HG03354 (cell line): ENCODE measurements at regions not wholly inside any gene's neighbourhood (a gene's known extent, or its start where the extent isn't known, plus 50 kb on each side); places are given as distances from the start of the nearest gene placed in this dataset.

Experiments
- ATAC-seq: cut with Tn5 transposase; IDR thresholded peaks from one replicate; pipeline ENCODE4 v1.9.1; 2021; ENCODE audit warnings: mild to moderate bottlenecking; ENCODE audit not compliant: unreplicated experiment, poor library complexity, severe bottlenecking

DNA sequence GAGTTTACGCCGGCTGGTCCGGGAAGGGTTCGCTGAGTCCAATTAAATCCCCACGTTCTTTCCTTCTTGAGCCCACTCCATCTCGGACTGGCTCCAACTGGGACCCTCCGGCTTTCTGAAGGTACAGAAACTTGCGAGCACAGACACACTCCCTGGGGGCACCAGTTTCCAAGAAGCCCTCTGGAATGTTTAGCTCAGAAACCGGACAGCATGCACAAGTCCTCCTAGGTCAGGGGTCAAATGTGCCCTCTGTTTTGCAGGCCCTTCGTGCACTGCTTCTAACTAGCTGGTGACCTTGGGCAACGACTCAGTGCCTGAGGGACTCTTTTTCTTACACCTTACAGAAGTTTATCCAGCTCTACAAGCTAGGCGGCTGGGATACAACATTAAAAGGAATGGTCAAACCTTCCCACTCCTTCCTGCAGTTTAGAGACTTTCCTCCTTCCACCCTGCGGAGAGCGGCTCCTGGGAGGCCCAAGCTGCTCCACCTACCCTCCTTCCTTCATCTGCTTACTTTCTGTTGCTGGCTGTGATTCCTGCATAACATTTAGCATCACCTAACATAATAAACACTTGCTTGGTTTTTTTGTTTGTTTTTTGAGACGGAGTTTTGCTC, 275.5 kb downstream of the BCOR start:
- ATAC-seq: no peak

GRCh38 chrX:39823424-39823823, 274.3 kb downstream of the BCOR start:
- ATAC-seq: no peak

- no peak for ATAC-seq
Observed at GRCh38 chrX:39823854-39824253, 273.9 kb downstream of the BCOR start.

DNA sequence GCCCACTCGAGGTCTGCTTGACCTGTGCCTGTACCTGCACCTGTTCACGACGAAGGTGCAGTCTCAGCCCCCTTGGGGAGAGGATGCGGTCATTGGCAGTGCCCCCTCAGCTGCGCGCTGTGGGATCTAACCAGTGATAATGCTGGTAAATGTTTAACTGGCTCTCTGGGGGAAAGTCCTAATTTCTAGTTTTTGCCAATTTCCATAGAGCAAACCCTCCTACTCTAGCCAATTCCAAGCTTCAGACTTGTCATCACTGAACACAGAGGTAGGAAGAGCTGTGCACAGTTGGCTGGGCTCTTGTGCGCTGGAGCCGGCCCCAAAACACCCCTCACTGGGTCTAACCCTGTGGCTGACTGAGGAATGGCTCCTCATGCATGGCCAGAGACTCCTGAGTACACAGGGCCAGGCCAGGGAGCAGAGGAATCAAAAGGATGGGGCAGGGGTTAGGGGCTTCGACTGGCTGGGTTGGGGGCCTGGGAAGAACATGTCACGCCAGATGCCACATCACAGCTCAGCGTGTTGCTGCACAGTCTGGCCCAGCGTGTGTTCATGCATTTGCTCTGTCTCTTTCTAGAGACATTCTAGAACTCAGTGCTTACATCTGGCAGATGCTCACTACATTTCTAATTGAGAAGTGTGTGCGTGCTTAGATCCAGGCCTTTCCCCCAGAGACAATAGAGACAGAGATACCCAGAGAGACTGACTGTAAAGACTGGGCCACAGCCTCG, 270.8 kb downstream of the BCOR start:
- no peak for ATAC-seq

DNA sequence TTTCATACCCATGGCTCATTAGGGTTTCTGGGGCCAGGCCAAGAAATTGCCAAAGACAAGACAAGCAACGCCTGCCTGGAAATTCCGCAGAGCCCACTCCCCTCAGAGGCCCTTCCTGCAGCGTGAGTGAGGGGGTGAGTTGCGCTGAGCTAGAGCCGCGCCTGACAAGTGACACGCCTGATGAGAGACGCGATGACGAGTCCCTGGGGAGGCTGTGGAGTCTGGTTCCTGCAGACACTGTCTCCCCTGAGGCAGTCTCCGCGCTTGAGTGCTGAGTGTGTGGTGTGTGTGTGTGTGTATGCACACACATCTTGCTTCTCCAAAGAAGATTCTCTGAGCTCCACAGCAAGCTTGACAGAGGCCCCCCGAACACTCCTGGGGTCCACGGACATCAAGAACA, 269.8 kb downstream of the BCOR start:
- peak; percentile 80 for ATAC-seq

GRCh38 chrX:39828971-39829370, 268.8 kb downstream of the BCOR start:
- no peak for ATAC-seq

DNA sequence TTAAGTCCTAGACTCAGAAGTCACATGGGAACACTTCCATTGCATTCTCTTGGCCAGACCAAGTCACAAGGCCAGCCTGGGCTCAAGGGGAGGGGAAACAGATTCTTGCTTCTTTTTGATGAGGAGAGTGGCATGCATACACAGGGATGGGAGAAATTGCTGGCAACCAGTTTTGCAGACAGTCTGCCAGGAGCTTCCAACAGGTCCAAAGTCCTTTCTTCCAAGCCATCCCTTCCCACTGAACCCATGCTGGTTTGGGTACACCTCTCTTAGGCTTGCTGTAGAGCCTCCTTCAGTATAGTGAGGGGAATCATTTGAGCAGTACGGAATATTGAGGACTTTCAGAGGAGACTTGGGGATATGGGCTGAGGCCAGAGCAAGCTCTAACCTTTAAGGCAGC, 267.8 kb downstream of the BCOR start:
- ATAC-seq: no peak

- ATAC-seq: no peak
Observed at GRCh38 chrX:39830414-39830813, 267.3 kb downstream of the BCOR start.

DNA sequence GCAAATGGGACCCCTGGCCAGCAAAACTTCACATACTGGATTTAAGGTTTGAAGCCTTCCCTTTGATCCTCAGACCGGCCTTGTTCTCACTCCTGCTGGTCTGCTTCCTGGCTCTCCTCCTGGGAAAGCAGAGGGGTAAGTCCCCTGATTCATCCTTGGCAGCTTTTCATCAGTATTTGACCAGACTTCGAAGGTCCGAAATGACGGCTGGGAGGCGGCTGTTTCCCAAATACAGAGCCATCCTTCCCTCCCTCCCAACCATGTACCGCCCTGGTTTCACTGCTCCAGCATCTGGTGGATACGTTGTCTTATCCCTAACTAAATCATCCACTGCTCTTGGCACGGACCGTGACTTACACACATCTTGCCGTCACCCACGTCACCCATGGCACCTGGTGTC, 265.5 kb downstream of the BCOR start:
- ATAC-seq: no peak

GRCh38 chrX:39834600-39834999, 263.2 kb downstream of the BCOR start:
- no peak for ATAC-seq

DNA sequence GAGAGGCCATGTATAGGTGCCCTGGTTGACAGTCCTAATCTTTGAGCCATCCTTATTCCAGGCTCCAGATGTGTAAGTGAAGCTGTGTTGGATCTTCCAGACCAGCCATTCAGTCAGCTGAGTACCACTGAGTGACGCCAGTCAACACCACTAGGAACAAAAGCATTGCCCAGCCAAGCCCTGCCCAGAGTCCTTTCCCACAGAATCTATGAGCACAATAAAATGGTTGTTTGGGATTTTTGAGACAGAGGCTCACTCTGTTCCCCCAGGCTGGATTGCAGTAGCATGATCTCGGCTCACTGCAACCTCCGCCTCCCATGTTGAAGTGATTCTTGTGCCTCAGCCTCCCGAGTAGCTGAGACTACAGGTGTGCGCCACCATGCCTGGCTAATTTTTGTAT, 262.5 kb downstream of the BCOR start:
- no peak for ATAC-seq

- no peak for ATAC-seq
Observed at GRCh38 chrX:39835776-39836175, 262.0 kb downstream of the BCOR start.

DNA sequence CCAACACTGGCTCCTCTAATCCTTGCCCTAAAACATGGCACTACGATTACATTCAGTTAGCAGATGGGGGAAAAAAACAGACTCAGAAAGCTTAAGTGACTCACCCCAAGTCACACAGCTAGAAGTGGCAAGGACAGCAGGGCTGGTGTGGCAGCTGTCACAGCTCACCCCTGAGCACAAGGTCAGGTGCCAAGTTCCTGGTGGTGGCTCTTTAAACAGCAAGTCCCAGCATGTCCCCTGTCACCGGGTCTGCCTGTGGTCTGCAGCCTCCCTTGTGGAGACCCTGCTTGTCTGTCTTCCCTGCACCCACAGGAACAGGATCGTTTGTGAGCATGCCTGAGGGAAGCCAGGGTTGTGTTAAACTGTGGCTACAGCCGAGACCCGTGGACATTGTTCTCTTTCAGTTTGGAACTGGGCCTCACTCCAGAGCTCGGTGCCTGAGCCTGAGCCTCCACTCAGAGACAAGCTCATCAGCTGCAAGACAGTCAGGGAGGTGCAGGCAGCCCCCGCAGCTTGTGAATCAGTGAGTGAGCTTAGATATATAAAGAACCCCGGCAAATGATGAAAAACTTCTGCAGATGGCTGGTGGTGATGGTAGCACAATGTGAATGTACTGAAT, 260.8 kb downstream of the BCOR start:
- no peak for ATAC-seq

GRCh38 chrX:39837688-39838087, 260.1 kb downstream of the BCOR start:
- no peak for ATAC-seq

DNA sequence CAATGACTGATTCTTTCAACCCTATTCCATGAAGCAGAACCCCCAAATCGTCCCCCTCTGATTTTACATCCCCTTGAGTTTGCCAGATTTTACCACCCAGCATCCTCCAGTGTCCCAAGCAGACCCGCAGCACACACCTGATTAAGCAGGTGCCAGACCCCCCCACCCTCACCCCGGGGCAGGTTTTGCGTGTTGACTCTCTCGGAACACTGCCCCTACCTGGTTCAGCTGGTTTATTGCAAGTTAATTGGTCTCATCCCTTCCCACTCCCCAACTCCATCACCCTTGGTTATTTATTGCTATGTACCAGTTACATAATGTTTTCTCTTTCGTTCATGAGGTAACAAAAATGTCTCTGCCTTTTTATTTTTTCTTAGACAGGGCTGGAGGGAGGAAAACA, 258.4 kb downstream of the BCOR start:
- no peak for ATAC-seq

- ATAC-seq: no peak
Observed at GRCh38 chrX:39840133-39840532, 257.6 kb downstream of the BCOR start.

DNA sequence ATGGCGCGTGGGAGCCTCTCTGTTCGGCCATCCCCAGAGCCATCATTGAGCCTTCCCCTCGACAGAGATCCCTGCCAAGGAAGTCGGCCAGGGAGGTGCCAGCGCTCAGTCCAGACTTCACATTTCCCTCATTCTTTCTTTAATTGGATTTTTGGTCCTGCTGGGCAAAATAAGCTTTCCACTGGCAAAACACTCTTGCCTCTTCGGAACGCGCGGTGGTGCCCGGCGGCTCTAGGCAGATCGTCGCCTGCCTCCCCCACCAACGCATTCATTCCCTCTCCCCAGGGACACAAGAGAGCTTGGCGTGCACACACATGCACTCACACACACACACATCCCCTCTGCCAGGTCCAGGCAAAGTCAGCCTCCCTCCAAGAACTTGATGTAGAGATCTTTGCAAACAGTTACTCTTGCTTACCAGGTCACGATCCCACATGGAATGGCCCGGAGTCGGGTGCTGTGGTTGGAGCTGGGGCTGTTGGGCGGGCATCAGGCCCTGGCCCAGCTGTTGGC, 257.1 kb downstream of the BCOR start:
- ATAC-seq: no peak

DNA sequence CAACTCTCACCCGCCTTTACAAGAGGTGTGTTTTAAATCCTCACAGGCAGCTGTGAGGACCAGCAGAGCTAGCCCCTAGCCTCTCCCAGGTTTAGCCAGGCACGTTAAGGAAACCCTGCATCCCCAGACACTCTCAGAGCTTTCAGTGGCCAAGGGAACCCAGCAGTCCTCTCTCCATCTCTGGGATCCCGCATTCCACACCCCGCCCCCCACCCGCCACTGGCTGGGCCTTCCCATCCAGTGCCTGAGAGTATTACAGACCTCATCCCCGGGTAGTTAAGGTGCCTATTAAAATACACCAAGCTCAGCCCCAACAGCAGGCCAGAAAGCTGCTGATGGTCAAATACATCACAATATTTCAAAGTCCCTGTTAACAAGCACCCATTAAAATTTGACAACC, 256.2 kb downstream of the BCOR start:
- no peak for ATAC-seq

DNA sequence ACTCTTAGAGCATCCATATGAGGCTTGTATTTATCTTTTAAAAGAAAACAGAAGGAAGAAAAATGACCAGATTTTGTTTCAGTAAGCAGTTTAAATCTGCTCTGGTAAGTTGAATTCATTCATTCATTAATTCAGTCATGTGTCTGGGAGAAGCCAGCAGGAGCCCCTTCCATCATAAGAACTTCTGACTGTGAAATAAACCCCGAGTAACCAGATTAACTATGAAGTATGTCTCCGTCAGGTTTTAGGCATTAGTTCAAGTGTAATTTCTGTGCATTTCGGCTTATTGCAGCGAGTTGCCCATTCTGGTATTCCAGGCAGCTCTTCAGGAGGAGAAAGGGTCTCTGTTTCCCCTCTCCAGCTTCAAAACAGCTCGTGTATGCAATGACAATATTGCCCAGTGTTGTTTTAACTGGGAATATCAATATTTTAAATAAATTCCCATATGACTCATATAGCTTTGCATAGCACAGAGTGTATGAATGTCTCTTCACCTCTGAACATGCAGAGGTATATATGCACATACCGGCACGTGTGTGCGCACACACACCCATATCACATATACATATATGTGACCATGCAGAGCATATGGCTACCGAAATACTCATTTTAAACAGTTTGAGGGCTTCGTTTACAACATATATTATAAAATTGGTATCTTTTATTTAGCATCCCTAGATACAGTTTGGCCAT, 255.3 kb downstream of the BCOR start:
- ATAC-seq: no peak

- no peak for ATAC-seq
Observed at GRCh38 chrX:39843318-39843717, 254.4 kb downstream of the BCOR start.

GRCh38 chrX:39845233-39845632, 252.5 kb downstream of the BCOR start:
- no peak for ATAC-seq
